Panc1 (cell line): ENCODE measurements at regions not wholly inside any gene's neighbourhood (a gene's known extent, or its start where the extent isn't known, plus 50 kb on each side); places are given as distances from the start of the nearest gene placed in this dataset.
"Not testable (repeated sequence)": the region's sequence is repeated elsewhere in the genome, so short reads cannot be mapped to it uniquely, and the experiment has no call there.

Source experiments
- CTCF ChIP-seq: fragments of 450-650 bp; IDR thresholded peaks from 2 replicates; pipeline ENCODE4 v1.5.1; 2017; ENCODE audit warnings: mild to moderate bottlenecking
- POLR2AphosphoS5 ChIP-seq: IDR thresholded peaks from 2 replicates; pipeline ENCODE4 v1.6.1; 2012; ENCODE audit warnings: mild to moderate bottlenecking, low read depth, low read length, moderate library complexity
- REST ChIP-seq, 2 experiments: IDR thresholded peaks; 2 replicates each; pipeline ENCODE4 v1.6.1; 2011 to 2012; ENCODE audit warnings: low read depth in 2 of 2, control low read depth in 1 of 2, low read length in 1 of 2, mild to moderate bottlenecking in 1 of 2, moderate library complexity in 1 of 2; ENCODE audit not compliant: insufficient read depth in 1 of 2
- SIN3A ChIP-seq: IDR thresholded peaks from 2 replicates; pipeline ENCODE4 v1.6.1; 2012; ENCODE audit warnings: low read depth, mild to moderate bottlenecking, low read length, moderate library complexity, borderline replicate concordance; ENCODE audit not compliant: insufficient read depth
- TCF7L2 ChIP-seq: IDR thresholded peaks from 2 replicates; pipeline ENCODE4 v1.6.1; 2011; ENCODE audit warnings: mild to moderate bottlenecking, low read depth, low read length, inconsistent platforms

GRCh38 chr5:62232218-62232617 lies 73.8 kb upstream of the KIF2A start:
- TF ChIP-seq CTCF; POLR2AphosphoS5; REST (IDR thresholded peaks at IDR 0.05; ENCODE audit: insufficient read depth in 1 of 2, low read depth in 2 of 2, low read length in 1 of 2); TCF7L2; SIN3A: not testable (repeated sequence)
